K562 (cell line): ENCODE measurements at regions not wholly inside any gene's neighbourhood (a gene's known extent, or its start where the extent isn't known, plus 50 kb on each side); places are given as distances from the start of the nearest gene placed in this dataset.
A peak's percentile ranks its signal among the peaks of the same experiment; 100 is the strongest.

Experiments used
- AFF4 ChIP-seq: sonication (generic); formaldehyde crosslinking; IDR thresholded peaks from 2 replicates; pipeline ENCODE4 v1.8.0; 2023; ENCODE audit warnings: mild to moderate bottlenecking, missing genetic modification reagents
- CHD1 ChIP-seq: fragments of 200-600 bp; sonication (generic); IDR thresholded peaks from one replicate; pipeline ENCODE4 v1.6.1; 2012; ENCODE audit warnings: mild to moderate bottlenecking, moderate library complexity, low read length, inconsistent platforms
- HDAC6 ChIP-seq: IDR thresholded peaks from 2 replicates; pipeline ENCODE4 v1.6.1; 2012; ENCODE audit warnings: low read depth, mild to moderate bottlenecking, control low read depth, inconsistent platforms, low read length, moderate library complexity
- HLTF ChIP-seq: fragments of 450-650 bp; IDR thresholded peaks from 2 replicates; pipeline ENCODE4 v1.6.1; 2016
- HOXB6 ChIP-seq: fragments of 250-450 bp; sonication (Bioruptor Pico); IDR thresholded peaks from 2 replicates; pipeline ENCODE4 v1.5.1; 2022; ENCODE audit warnings: mild to moderate bottlenecking, borderline replicate concordance
- NRF1 ChIP-seq, 2 experiments: fragments of 450-650 bp; IDR thresholded peaks in 1 of 2; conservative IDR thresholded peaks in 1 of 2; 2 replicates each; pipeline ENCODE4 v1.6.1; 2014; ENCODE audit warnings: mild to moderate bottlenecking in 2 of 2
- POLR2A ChIP-seq: fragments of 450-650 bp; conservative IDR thresholded peaks from 2 replicates; pipeline ENCODE4 v1.6.1; 2016
- RBM15 ChIP-seq: fragments of 200-400 bp; formaldehyde crosslinking; IDR thresholded peaks from 2 replicates; pipeline ENCODE4 v1.6.1; 2018; ENCODE audit warnings: mild to moderate bottlenecking, low read length, moderate library complexity; ENCODE audit not compliant: insufficient read depth
- SFPQ ChIP-seq: fragments of 200-400 bp; formaldehyde crosslinking; IDR thresholded peaks from 2 replicates; pipeline ENCODE4 v1.6.1; 2017; ENCODE audit warnings: mild to moderate bottlenecking, low read depth, low read length, moderate library complexity
- SREBF2 ChIP-seq: sonication (generic); formaldehyde crosslinking; IDR thresholded peaks from 2 replicates; pipeline ENCODE4 v1.4.0; 2020; ENCODE audit warnings: mild to moderate bottlenecking, missing genetic modification reagents
- TCF3 ChIP-seq: sonication (generic); formaldehyde crosslinking; IDR thresholded peaks from 2 replicates; pipeline ENCODE4 v1.4.0; 2020; ENCODE audit warnings: mild to moderate bottlenecking, missing genetic modification reagents
- THRA ChIP-seq: fragments of 450-650 bp; IDR thresholded peaks from 2 replicates; pipeline ENCODE4 v1.6.1; 2017; ENCODE audit warnings: mild to moderate bottlenecking, moderate library complexity
- YBX1 ChIP-seq: fragments of 450-650 bp; IDR thresholded peaks from 2 replicates; pipeline ENCODE4 v1.7.1; 2016; ENCODE audit warnings: mild to moderate bottlenecking
- ZNF507 ChIP-seq: conservative IDR thresholded peaks from 2 replicates; pipeline ENCODE4 v1.6.1; 2017; ENCODE audit warnings: missing genetic modification characterization, missing compliant biosample characterization
- ZNF609 ChIP-seq: sonication (generic); formaldehyde crosslinking; IDR thresholded peaks from 2 replicates; pipeline ENCODE4 v1.8.1; 2023; ENCODE audit warnings: missing genetic modification reagents, mild to moderate bottlenecking, borderline replicate concordance
- TF ChIP-seq, protein P1 (sequence below): fragments of 250-450 bp; sonication (Bioruptor Pico); IDR thresholded peaks from 2 replicates; pipeline ENCODE4 v1.5.0; 2021

DNA sequence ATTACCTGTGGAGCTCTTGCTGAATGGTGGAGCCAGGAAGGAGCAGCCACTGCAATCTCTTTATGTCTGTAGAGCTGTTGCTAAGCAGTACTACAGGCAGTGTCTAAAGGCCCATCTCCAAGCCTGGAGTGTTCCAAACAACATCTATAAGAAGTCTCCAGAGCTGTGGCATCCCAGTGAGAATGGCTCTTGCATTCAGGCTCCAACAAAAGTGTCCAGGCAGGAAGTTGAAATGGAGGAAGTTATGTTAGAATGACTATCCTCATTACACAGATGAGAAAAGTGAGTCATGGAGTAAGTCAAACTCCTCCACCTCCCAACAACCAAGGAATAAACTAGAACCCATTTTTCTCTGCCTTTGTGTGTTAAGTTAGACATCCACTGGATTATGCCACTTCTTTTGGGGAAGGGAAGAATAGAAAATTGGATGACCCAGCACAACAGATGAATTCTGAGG is 288.5 kb upstream of the STXBP5 start (continued):
- no peak for TF ChIP-seq ZNF609 (CRISPR knock-in tag)
- TF ChIP-seq NRF1 (conservative IDR thresholded peaks at IDR 0.05 in 1 of 2, IDR thresholded peaks at IDR 0.05 in 1 of 2), result 0 out of 4 replicates have a peak, but pooled peaks of 1 of the 2 experiments have one; percentile 8
- no peak for TF ChIP-seq CHD1
- TF ChIP-seq THRA, result no peak
- no peak for TF ChIP-seq HDAC6
- TF ChIP-seq SREBF2, result no peak
- no peak; the same call in 1 of the 2 replicates for TF ChIP-seq AFF4
- TF ChIP-seq HOXB6 (CRISPR knock-in tag), result no peak
- no peak for TF ChIP-seq ZNF507
- TF ChIP-seq, protein P1, sequence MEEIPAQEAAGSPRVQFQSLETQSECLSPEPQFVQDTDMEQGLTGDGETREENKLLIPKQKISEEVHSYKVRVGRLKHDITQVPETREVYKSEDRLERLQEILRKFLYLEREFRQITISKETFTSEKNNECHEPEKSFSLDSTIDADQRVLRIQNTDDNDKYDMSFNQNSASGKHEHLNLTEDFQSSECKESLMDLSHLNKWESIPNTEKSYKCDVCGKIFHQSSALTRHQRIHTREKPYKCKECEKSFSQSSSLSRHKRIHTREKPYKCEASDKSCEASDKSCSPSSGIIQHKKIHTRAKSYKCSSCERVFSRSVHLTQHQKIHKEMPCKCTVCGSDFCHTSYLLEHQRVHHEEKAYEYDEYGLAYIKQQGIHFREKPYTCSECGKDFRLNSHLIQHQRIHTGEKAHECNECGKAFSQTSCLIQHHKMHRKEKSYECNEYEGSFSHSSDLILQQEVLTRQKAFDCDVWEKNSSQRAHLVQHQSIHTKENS (CRISPR knock-in tag), result no peak
- TF ChIP-seq TCF3 (CRISPR knock-in tag), result no peak
- no peak for TF ChIP-seq RBM15
- no peak for TF ChIP-seq YBX1
- no peak for TF ChIP-seq HLTF
- no peak for TF ChIP-seq SFPQ
- TF ChIP-seq POLR2A, result no peak
